Mononuclear cell (primary cell): ENCODE measurements at regions not wholly inside any gene's neighbourhood (a gene's known extent, or its start where the extent isn't known, plus 50 kb on each side); places are given as distances from the start of the nearest gene placed in this dataset.

Experiments
- H3K27me3 ChIP-seq: 2 replicates; pipeline ENCODE4 v1.6.0; 2011; ENCODE audit warnings: low read length, control low read depth; ENCODE audit not compliant: insufficient read depth
- H3K4me1 ChIP-seq: 2 replicates; pipeline ENCODE4 v1.5.1; 2011; ENCODE audit warnings: mild to moderate bottlenecking, low read length, control low read depth; ENCODE audit not compliant: insufficient read depth
- H3K4me3 ChIP-seq: 2 replicates; pipeline ENCODE4 v1.5.1; 2011; ENCODE audit warnings: mild to moderate bottlenecking, low read length, moderate library complexity
- H3K9me3 ChIP-seq: 2 replicates; pipeline ENCODE4 v1.5.1; 2011; ENCODE audit warnings: low read depth, mild to moderate bottlenecking, control low read depth, low read length

DNA sequence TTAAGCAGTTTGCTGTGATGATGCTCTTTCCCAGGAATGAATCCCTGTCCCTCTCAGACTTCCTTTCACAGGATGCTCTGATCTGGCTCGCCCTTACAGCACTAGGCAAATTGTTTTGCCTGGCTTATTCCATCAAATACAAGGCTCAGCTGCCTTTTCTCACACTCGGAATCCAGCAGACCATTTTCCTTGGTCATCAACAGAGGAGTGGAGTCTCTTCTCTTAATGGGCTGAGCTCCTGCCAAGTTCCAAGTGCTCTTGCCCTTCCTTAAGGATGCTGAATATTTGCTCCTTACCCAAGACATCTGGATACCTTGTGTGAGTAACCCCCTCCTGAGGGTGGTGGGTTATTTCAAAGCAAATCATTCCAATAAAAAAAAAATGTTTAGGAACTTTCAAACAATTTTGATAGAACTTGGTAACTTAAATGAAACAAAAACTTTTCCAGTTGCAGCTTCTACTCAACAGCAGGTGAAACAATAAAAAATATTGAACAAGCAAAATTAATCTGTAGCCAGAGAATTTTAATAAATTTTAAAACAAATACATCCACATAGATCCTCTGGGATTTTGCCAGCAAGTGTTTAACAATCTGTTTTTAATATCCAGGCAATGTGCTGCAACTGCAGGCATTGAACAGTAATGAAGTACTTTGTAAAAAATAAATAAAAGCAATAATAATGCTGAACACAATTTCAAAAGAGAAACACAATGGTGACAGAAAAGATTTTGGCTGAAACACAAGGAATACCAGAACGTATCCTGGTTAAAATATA is 264.0 kb upstream of the FAR2 start:
- Histone ChIP-seq H3K9me3 (no peaks in the 10 kb centered on the region), H3K4me1 (no peaks in the 10 kb centered on the region), H3K4me3 (no peak overlapping the region), H3K27me3 (no peaks in the 10 kb centered on the region)

DNA sequence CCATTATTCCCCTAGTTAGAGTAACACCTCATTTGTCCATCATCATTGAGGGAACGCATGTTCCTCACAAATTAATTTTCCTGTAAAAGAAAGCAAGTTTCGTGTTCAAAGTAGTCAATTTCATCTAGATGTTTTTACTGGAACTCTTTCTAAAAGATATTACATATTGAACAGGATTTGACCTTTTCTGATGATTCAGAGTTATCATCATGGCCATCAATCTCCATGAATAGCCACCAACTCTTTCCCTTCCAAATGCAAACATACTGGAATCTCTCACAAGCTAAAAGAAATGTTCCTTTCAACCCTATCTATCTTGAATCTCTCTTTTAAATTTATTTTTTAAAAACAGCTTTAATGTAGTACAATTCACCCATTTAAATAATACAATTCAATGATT is 263.1 kb upstream of the FAR2 start:
- Histone ChIP-seq H3K9me3 (no peaks in the 10 kb centered on the region), H3K4me3 (no peak overlapping the region), H3K4me1 (no peaks in the 10 kb centered on the region), H3K27me3 (no peaks in the 10 kb centered on the region)

DNA sequence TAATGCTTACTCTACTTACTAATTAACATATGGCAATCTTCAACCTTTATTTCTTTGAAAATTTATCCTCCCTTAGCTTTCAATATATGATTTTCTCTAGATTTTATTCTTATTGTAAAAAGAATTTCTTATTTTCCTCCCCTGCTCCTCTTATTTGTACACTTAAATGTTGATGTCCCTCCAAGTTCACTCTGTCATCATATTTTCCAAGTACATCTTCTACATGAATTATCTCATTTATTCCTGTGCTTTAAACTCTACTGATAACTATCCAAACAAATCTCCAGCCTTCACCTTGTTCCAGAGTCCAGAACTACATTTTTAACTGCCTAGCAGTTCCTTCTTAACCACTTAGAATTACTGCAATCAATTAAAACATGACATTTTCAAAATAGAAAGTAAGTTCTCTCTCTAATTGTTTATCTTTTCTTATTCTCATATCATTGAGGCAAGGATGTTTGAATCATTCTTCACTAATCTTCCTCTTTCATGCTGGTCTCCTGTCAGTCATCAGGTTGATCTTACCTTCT is 261.6 kb upstream of the FAR2 start:
- Histone ChIP-seq H3K9me3 (no peaks in the 10 kb centered on the region), H3K4me3 (no peak overlapping the region), H3K27me3 (no peaks in the 10 kb centered on the region), H3K4me1 (no peaks in the 10 kb centered on the region)

DNA sequence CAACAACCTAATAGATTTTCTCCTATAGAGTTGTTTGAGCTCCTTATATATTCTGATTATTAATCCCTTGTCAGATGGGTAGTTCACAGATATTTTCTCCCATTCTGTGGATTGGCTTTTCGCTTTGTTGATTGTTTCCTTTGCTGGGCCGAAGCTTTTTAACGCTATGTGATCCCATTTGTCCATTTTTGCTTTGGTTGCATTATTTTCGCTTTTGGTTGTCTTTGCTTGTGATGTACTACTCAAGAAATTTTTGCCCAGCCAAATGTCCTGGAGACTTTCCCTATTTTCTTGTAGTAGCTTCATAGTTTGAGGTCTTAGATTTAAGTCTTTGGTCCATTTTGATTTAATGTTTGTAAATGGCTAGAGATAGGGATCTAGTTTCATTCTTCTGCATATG is 258.4 kb upstream of the FAR2 start:
- H3K4me3 ChIP-seq: no peak overlapping the region
- H3K27me3 ChIP-seq: no peaks in the 10 kb centered on the region
- no peaks in the 10 kb centered on the region for H3K4me1 ChIP-seq
- no peaks in the 10 kb centered on the region for H3K9me3 ChIP-seq

DNA sequence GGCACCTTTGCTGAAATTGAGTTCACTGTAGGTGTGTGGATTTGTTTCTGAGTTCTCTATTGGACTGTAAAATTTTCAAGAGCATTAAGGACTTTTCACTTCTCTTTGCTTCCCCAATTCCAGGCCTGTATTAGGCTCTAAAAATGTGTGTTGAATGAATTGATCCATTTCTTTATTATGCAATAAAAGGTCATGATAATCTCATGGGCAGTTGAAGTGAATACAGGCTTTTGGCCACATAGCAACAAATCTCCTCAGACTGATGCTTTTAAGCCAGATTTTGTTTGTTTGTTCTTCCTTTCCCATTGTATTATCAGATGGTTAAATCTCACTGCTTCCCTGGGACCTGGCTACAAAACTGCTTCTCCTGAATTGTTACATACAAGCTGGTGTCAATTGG is 258.0 kb upstream of the FAR2 start:
- Histone ChIP-seq H3K4me1 (no peaks in the 10 kb centered on the region), H3K4me3 (no peak overlapping the region), H3K9me3 (no peaks in the 10 kb centered on the region), H3K27me3 (no peaks in the 10 kb centered on the region)

DNA sequence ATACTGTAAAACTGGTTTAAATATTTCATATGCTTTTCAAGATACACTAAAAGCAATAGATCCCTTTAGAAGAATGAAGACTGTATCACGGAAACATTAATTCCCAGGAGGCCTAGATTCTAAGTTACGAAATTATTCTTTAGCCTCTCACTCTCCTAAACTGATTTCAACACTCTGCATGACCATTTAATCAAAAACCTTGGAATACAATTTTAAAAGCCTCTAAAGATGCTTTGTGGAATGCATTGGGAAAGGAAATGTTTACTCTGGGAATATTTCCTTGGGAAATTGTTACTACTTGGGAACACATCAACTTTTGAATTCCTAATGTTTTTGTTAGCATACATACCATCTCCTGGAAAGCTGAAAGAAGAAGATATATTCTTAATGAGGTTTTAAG is 255.7 kb upstream of the FAR2 start:
- Histone ChIP-seq H3K4me1 (no peaks in the 10 kb centered on the region), H3K4me3 (no peak overlapping the region), H3K9me3 (no peaks in the 10 kb centered on the region), H3K27me3 (no peaks in the 10 kb centered on the region)

DNA sequence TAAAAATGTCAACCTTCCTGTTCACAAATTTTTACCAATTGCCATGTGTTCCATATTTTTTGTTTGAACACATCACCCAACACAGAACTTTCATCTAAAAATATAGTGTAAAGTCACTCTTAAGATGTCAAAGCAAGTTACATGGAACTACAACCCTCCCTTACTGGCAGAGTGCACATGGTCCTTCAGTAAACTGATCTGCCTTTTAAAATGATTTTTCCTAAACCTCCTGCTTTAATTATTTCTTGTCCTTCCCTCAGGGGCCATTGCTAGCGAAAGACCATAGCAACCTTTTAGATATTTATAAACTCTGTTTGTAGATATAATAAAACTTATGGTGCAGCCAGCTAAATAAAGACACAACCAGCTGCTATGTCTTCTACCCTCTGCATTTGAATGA is 255.2 kb upstream of the FAR2 start:
- no peaks in the 10 kb centered on the region for H3K4me1 ChIP-seq
- no peaks in the 10 kb centered on the region for H3K27me3 ChIP-seq
- no peaks in the 10 kb centered on the region for H3K9me3 ChIP-seq
- no peak overlapping the region for H3K4me3 ChIP-seq

DNA sequence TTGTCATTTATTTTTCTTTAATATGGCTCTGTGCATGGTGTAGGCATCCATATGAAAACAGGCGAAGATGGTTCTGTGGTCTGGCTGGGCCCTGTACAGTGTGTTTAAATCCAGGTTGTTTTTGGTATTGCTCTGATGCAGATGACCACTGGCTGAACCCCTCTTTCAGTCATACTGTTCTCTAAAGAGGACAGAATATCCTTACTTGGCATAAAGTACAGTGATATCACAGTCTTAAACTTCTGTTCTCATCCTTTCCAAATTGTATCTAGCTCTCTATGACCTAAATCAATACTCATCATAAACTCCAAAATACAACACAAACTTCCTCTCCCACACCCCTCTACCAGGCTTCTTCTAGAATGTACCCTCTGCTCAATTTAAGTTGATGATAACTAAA is 252.7 kb upstream of the FAR2 start:
- Histone ChIP-seq H3K4me3 (no peak overlapping the region), H3K27me3 (no peaks in the 10 kb centered on the region), H3K9me3 (no peaks in the 10 kb centered on the region), H3K4me1 (no peaks in the 10 kb centered on the region)

DNA sequence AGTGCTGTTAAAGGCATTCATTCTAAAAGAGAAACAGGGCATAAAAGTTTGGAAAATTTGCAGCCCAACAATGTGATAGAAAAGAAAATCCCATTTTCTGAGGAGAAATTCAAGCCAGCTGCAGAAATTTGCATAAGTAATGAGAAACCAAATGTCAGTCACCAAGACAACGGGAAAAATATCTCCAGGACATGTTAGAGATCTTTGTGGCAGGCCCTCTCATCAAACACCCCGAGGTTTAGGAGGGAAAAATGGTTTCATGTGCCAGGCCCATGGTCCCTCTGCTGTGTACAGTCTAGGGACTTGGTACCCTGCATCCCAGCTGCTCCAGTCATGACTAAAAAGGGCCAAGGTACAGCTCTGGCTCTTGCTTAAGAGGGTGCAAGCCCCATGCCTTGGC is 251.0 kb upstream of the FAR2 start:
- H3K4me1 ChIP-seq: no peaks in the 10 kb centered on the region
- H3K4me3 ChIP-seq: no peak overlapping the region
- H3K9me3 ChIP-seq: no peaks in the 10 kb centered on the region
- H3K27me3 ChIP-seq: no peaks in the 10 kb centered on the region

DNA sequence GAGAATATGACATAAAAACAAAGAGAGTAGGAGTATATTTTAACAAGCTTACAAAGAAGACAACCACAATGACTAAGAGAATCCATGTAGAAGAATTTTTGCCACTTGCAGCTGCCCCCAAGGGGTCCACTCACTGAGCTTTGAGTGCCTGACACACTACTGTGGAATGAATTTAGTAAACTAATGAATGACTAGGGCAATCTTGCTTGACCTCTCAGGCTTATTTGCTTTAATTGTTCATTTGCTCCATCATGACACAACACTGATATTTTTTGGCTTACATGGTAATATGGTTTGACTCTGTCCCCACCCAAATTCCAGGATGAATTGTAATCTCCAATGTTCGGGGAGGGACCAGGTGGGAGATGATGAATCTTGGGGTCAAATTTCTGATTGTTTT is 249.1 kb upstream of the FAR2 start:
- Histone ChIP-seq H3K4me3 (no peak overlapping the region), H3K9me3 (peaks cover 13% of the 10 kb centered on the region), H3K27me3 (no peaks in the 10 kb centered on the region), H3K4me1 (no peaks in the 10 kb centered on the region)

DNA sequence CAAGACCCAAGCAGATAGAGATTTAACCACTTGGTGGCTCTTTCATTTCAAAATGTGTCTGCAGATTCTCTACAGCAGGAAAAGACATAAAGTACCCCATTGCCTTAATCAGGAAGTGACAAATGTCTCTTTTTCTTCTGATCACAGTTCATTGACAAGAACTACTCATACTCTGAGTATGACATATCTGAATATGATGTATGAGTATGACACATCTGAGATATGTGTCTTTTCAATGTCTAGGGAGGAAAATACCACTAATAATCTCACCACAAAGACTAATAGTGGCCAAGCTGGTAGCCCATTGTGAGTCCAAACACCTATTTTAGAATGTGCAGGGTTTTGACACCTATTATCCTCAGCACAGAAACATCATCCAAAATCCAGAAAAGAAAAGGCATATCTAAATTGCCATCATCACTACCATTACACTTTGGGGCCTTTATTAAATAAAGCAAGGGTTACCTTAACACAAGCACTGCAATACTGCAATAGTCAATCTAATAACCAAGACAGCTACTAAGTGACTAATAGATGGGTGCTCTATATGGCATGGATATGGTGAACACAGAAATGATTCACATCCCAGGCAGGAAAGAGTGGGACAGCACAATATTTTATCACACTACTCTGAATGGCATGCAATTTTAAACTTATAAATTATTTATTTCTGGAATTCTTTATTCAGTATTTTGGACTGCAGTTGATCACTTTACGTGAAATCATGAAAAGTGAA is 243.7 kb upstream of the FAR2 start:
- H3K4me3 ChIP-seq: no peak overlapping the region
- no peaks in the 10 kb centered on the region for H3K27me3 ChIP-seq
- no peaks in the 10 kb centered on the region for H3K4me1 ChIP-seq
- peaks cover 13% of the 10 kb centered on the region for H3K9me3 ChIP-seq

DNA sequence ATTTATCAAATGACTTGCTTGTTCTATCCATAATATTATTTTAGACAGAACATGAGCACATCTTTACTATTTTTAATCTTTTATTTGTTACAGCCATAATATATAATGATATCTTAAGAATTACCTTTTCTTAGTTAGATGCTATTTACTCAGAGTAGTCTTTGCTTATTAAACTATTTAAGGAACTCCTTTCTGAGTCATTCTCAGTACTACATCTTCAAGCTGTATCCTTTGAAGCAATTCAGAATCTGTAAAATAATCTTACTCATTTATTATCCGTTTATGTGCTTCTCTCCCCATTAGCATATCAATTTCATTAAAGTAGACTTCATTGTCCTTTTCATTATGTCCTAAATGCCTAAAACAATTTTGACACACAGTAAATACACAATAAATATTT is 240.4 kb upstream of the FAR2 start:
- Histone ChIP-seq H3K27me3 (no peaks in the 10 kb centered on the region), H3K4me1 (no peaks in the 10 kb centered on the region), H3K9me3 (peaks cover 22% of the 10 kb centered on the region), H3K4me3 (no peak overlapping the region)

DNA sequence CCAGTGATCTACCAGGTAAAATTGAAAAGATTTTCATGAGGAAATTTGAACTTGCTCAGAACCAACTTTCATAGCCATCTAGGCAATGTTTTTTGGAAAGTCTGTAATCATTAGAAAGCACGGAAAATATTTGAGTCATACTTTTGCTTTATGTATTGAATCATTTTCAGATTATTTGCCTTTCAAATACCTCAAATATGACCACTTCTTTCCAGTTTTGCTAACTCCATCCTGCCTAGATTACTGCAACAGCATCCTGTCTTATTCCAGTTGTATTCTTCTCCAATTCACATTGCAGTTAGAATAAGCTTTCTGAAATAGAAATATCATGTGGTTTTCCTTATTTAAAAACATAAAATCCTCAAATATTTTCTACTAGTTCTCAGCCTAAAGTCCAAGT is 239.8 kb upstream of the FAR2 start:
- Histone ChIP-seq H3K9me3 (peaks cover 24% of the 10 kb centered on the region), H3K4me1 (no peaks in the 10 kb centered on the region), H3K4me3 (no peak overlapping the region), H3K27me3 (no peaks in the 10 kb centered on the region)

DNA sequence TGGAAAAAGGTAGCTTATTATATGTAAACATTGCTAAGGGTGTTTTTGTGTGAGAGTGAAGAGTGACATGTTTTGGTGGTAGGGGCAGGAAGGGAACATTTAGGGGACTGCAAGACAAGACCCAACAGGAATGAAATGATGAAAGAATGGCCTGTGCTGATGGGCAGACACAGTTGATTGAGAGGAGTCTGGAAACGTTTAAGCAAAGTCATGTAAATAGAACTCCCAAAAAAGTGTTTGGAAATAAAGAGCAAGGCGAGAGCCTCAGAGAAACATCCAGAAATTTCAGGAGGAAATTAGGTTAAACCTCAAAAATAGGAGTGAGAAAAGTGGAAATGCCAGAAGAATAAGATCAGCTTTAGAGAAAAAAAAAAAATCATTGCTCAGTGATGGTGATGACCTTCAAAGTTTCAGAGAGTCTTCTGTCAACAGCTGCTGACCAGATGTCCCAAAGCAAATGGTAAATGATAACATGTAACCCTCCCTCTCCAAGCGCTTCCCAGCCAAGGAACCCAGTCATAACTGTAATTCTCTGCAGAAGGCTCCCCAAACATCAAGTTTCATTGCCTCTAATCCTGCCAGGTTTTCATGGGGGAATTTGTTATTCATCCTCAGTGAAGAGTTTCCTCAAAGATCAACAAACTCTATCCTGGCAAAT is 223.2 kb upstream of the FAR2 start:
- Histone ChIP-seq H3K4me1 (no peaks in the 10 kb centered on the region), H3K9me3 (peaks cover 7% of the 10 kb centered on the region), H3K4me3 (no peak overlapping the region), H3K27me3 (no peaks in the 10 kb centered on the region)

DNA sequence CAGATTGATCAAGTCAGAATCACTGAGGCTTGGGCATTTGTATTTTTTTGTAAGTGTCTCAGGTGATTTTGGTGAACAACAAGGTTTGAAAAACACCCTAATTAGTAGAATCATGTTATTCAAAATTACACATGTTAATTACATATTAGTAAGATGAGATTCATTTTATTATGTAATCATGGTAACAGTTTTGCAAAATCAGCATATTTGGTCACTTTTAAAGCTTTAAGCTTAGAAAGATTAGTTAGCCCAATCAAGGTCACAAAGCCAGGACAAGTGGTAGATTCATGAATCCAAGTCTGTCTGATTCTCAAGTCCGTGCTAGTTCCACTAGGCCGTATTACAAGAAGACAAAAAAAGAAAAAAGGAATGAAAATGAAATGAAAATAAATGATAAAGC is 218.4 kb upstream of the FAR2 start:
- Histone ChIP-seq H3K4me1 (no peaks in the 10 kb centered on the region), H3K9me3 (no peaks in the 10 kb centered on the region), H3K27me3 (no peaks in the 10 kb centered on the region), H3K4me3 (no peak overlapping the region)
